Chondrocyte (in vitro differentiated cells): ENCODE measurements at regions not wholly inside any gene's neighbourhood (a gene's known extent, or its start where the extent isn't known, plus 50 kb on each side); places are given as distances from the start of the nearest gene placed in this dataset.

Experiments
- DNase-seq: peaks from one replicate; pipeline ENCODE4 v3.0.0; 2021; ENCODE audit warnings: mixed read lengths, low spot score
- H3K27ac Mint-ChIP-seq: one replicate; pipeline ENCODE4 v1.8.0; 2021; ENCODE audit warnings: mild to moderate bottlenecking, moderate library complexity, mixed read lengths; ENCODE audit not compliant: unreplicated experiment
- H3K27me3 Mint-ChIP-seq: 2 replicates; pipeline ENCODE4 v1.8.0; 2021; ENCODE audit warnings: low read depth, mixed read lengths
- H3K36me3 Mint-ChIP-seq: 2 replicates; pipeline ENCODE4 v1.8.0; 2021; ENCODE audit warnings: low read depth, mixed read lengths
- H3K4me1 Mint-ChIP-seq: 2 replicates; pipeline ENCODE4 v1.8.0; 2021; ENCODE audit warnings: low read depth, mild to moderate bottlenecking, mixed read lengths
- H3K4me3 Mint-ChIP-seq: one replicate; pipeline ENCODE4 v1.8.0; 2021; ENCODE audit warnings: mild to moderate bottlenecking, moderate library complexity, mixed read lengths; ENCODE audit not compliant: unreplicated experiment
- H3K9me3 Mint-ChIP-seq: 2 replicates; pipeline ENCODE4 v1.8.0; 2021; ENCODE audit warnings: low read depth, mixed read lengths
- TF ChIP-seq, protein P1 (sequence below): fragments of 200-600 bp; sonication (generic); IDR thresholded peaks from 2 replicates; pipeline ENCODE4 v1.5.0; 2021; ENCODE audit warnings: antibody characterized with exemption, mild to moderate bottlenecking, moderate library complexity

GRCh38 chr7:81349044-81349443, 420.8 kb downstream of the HGF start:
- peaks cover 11% of the 10 kb centered on the region for H3K9me3 Mint-ChIP-seq
- H3K4me3 Mint-ChIP-seq: no peak overlapping the region
- DNase-seq: no peak
- H3K27ac Mint-ChIP-seq: no peak overlapping the region
- H3K27me3 Mint-ChIP-seq: no peaks in the 10 kb centered on the region
- TF ChIP-seq, protein P1, sequence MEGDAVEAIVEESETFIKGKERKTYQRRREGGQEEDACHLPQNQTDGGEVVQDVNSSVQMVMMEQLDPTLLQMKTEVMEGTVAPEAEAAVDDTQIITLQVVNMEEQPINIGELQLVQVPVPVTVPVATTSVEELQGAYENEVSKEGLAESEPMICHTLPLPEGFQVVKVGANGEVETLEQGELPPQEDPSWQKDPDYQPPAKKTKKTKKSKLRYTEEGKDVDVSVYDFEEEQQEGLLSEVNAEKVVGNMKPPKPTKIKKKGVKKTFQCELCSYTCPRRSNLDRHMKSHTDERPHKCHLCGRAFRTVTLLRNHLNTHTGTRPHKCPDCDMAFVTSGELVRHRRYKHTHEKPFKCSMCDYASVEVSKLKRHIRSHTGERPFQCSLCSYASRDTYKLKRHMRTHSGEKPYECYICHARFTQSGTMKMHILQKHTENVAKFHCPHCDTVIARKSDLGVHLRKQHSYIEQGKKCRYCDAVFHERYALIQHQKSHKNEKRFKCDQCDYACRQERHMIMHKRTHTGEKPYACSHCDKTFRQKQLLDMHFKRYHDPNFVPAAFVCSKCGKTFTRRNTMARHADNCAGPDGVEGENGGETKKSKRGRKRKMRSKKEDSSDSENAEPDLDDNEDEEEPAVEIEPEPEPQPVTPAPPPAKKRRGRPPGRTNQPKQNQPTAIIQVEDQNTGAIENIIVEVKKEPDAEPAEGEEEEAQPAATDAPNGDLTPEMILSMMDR: no peak
- H3K36me3 Mint-ChIP-seq: peaks cover 4% of the 10 kb centered on the region
- H3K4me1 Mint-ChIP-seq: no peaks in the 10 kb centered on the region

- H3K4me3 Mint-ChIP-seq: no peak overlapping the region
- no peak for DNase-seq
- H3K9me3 Mint-ChIP-seq: peaks cover 2% of the 10 kb centered on the region
- no peaks in the 10 kb centered on the region for H3K36me3 Mint-ChIP-seq
- H3K4me1 Mint-ChIP-seq: peaks cover 5% of the 10 kb centered on the region
- no peaks in the 10 kb centered on the region for H3K27me3 Mint-ChIP-seq
- TF ChIP-seq, protein P1: no peak
- no peak overlapping the region for H3K27ac Mint-ChIP-seq
These were observed 421.1 kb upstream of the SEMA3C start for GRCh38 chr7:81339946-81340345.

- TF ChIP-seq, protein P1: no peak
- H3K27me3 Mint-ChIP-seq: no peaks in the 10 kb centered on the region
- no peak overlapping the region for H3K4me3 Mint-ChIP-seq
- no peak overlapping the region for H3K27ac Mint-ChIP-seq
- H3K36me3 Mint-ChIP-seq: no peaks in the 10 kb centered on the region
- H3K4me1 Mint-ChIP-seq: peaks cover 31% of the 10 kb centered on the region
- no peaks in the 10 kb centered on the region for H3K9me3 Mint-ChIP-seq
- no peak for DNase-seq
These were observed 414.7 kb upstream of the SEMA3C start for GRCh38 chr7:81333536-81333935.

- no peak for DNase-seq
- Mint-ChIP-seq H3K27me3 (no peaks in the 10 kb centered on the region), H3K4me3 (no peak overlapping the region), H3K4me1 (peaks cover 31% of the 10 kb centered on the region), H3K9me3 (no peaks in the 10 kb centered on the region), H3K36me3 (no peaks in the 10 kb centered on the region), H3K27ac (no peak overlapping the region)
- TF ChIP-seq, protein P1: no peak
These were observed 414.2 kb upstream of the SEMA3C start for GRCh38 chr7:81333004-81333403.

GRCh38 chr7:81331061-81332018, 412.5 kb upstream of the SEMA3C start:
- Mint-ChIP-seq H3K9me3 (no peaks in the 10 kb centered on the region), H3K27me3 (no peaks in the 10 kb centered on the region), H3K4me1 (peaks cover 31% of the 10 kb centered on the region), H3K36me3 (no peaks in the 10 kb centered on the region), H3K27ac (peak overlapping the region; percentile 42), H3K4me3 (no peak overlapping the region)
- no peak for DNase-seq
- TF ChIP-seq, protein P1: no peak
